GM12878 (cell line): ENCODE measurements at regions not wholly inside any gene's neighbourhood (a gene's known extent, or its start where the extent isn't known, plus 50 kb on each side); places are given as distances from the start of the nearest gene placed in this dataset.

Experiments
- ATAC-seq: fragments of 200-7000 bp; cut with Tn5 transposase; 3 replicates; pipeline ENCODE4 v1.9.1; 2020; ENCODE audit warnings: mild to moderate bottlenecking, moderate library complexity
- BruUV-seq: library from RNA; stranded (reverse); fragments of 400-500 nt; replicated peaks from 2 replicates; lab custom pipeline; 2021; lab: Mats Ljungman, UMichigan
- CTCF ChIA-PET: fragments of 300-600 bp; sonication (Branson Sonifier 250); formaldehyde crosslinking; extraction: SDS; loops from one replicate; lab custom pipeline; 2021; ENCODE audit warnings: inconsistent platforms; lab: Yijun Ruan, JAX
- POLR2A ChIA-PET: fragments of 350-600 bp; formaldehyde crosslinking; extraction: SDS; loops from one replicate; lab custom pipeline; 2021; ENCODE audit warnings: inconsistent platforms; lab: Charles Lee
- RAD21 ChIA-PET: fragments of 300-600 bp; sonication (Branson Sonifier 250); formaldehyde crosslinking; loops from one replicate; lab custom pipeline; 2023; ENCODE audit warnings: antibody characterized with exemption; ENCODE audit not compliant: unreplicated experiment; lab: Charles Lee
- SMC1A ChIA-PET: fragments of 300-600 bp; sonication (Branson Sonifier 250); formaldehyde crosslinking; loops from one replicate; lab custom pipeline; 2023; ENCODE audit not compliant: unreplicated experiment, uncharacterized antibody; lab: Charles Lee
- DNase-seq: peaks from one replicate; pipeline ENCODE4 v3.0.0-alpha.2; 2011; ENCODE audit warnings: low read depth, low spot score
- FAIRE-seq: peaks from 3 replicates; lab custom pipeline; 2011; peaks lifted over from hg19 to GRCh38; lab: Jason Lieb, UNC
- H2AFZ ChIP-seq: 2 replicates; pipeline ENCODE4 v1.6.0; 2011; ENCODE audit warnings: low read depth, low read length, control low read depth; ENCODE audit not compliant: control insufficient read depth
- H3K27ac ChIP-seq: 2 replicates; pipeline ENCODE4 v1.5.1; 2011; ENCODE audit warnings: control low read depth; ENCODE audit not compliant: control insufficient read depth, insufficient read depth
- H3K27me3 ChIP-seq, 2 experiments: replicated peaks in 1 of 2; 2 replicates each; pipeline versions ENCODE4 v1.6.0 to v1.6.1; 2011; ENCODE audit warnings: low read length in 1 of 2; ENCODE audit not compliant: control insufficient read depth in 2 of 2, insufficient read depth in 2 of 2
- H3K36me3 ChIP-seq, 2 experiments: 2 replicates each; pipeline ENCODE4 v1.5.1; 2011; ENCODE audit warnings: low read length in 1 of 2; ENCODE audit not compliant: control insufficient read depth in 2 of 2, insufficient read depth in 2 of 2
- H3K4me1 ChIP-seq: 2 replicates; pipeline ENCODE4 v1.6.1; 2011; ENCODE audit warnings: mild to moderate bottlenecking, low read length, moderate library complexity, mixed read lengths; ENCODE audit not compliant: control insufficient read depth, insufficient read depth
- H3K4me2 ChIP-seq: 2 replicates; pipeline ENCODE4 v1.6.0; 2011; ENCODE audit warnings: control low read depth; ENCODE audit not compliant: control insufficient read depth, insufficient read depth
- H3K4me3 ChIP-seq: fragments of 200-600 bp; sonication (generic); 2 replicates; pipeline ENCODE4 v1.5.1; 2016
- H3K79me2 ChIP-seq: 2 replicates; pipeline ENCODE4 v1.6.0; 2011; ENCODE audit warnings: low read length; ENCODE audit not compliant: control insufficient read depth, insufficient read depth
- H3K9ac ChIP-seq: 2 replicates; pipeline ENCODE4 v1.8.0; 2011; ENCODE audit warnings: low read length, control low read depth, mixed read lengths; ENCODE audit not compliant: control insufficient read depth, insufficient read depth
- H3K9me3 ChIP-seq: replicated peaks from 3 replicates; pipeline ENCODE4 v1.5.1; 2011; ENCODE audit warnings: mild to moderate bottlenecking, low read length; ENCODE audit not compliant: control insufficient read depth, insufficient read depth
- H4K20me1 ChIP-seq: 2 replicates; pipeline ENCODE4 v1.6.0; 2011; ENCODE audit not compliant: control insufficient read depth, insufficient read depth
- ATF2 ChIP-seq: IDR thresholded peaks from 2 replicates; pipeline ENCODE4 v1.6.1; 2012; ENCODE audit warnings: low read length, inconsistent platforms
- CBFB ChIP-seq: IDR thresholded peaks from 2 replicates; pipeline ENCODE4 v1.6.1; 2016; ENCODE audit warnings: antibody characterized with exemption, low read depth
- CREB1 ChIP-seq: IDR thresholded peaks from 2 replicates; pipeline ENCODE4 v1.6.1; 2012; ENCODE audit warnings: low read depth, mild to moderate bottlenecking, inconsistent platforms
- FOXK2 ChIP-seq: fragments of 450-650 bp; IDR thresholded peaks from 2 replicates; pipeline ENCODE4 v1.6.1; 2017; ENCODE audit warnings: mild to moderate bottlenecking, moderate library complexity
- IKZF1 ChIP-seq: fragments of 450-650 bp; conservative IDR thresholded peaks from 2 replicates; pipeline ENCODE4 v1.6.1; 2017; ENCODE audit warnings: antibody characterized with exemption, mild to moderate bottlenecking
- PKNOX1 ChIP-seq: fragments of 450-650 bp; IDR thresholded peaks from 2 replicates; pipeline ENCODE4 v1.6.1; 2016; ENCODE audit warnings: mild to moderate bottlenecking
- POLR2AphosphoS2 ChIP-seq: IDR thresholded peaks from 2 replicates; pipeline ENCODE4 v1.6.1; 2011; ENCODE audit warnings: low read depth, mild to moderate bottlenecking, low read length, improper control_type of control experiment, moderate library complexity
- RBBP5 ChIP-seq: fragments of 200-600 bp; sonication (generic); conservative IDR thresholded peaks from 2 replicates; pipeline ENCODE4 v1.6.1; 2016
- SIX5 ChIP-seq: IDR thresholded peaks from 2 replicates; pipeline ENCODE4 v1.6.1; 2011; ENCODE audit warnings: mild to moderate bottlenecking, low read depth, low read length, moderate library complexity; ENCODE audit not compliant: severe bottlenecking
- SMARCA5 ChIP-seq: fragments of 450-650 bp; IDR thresholded peaks from 2 replicates; pipeline ENCODE4 v1.6.1; 2017; ENCODE audit warnings: mild to moderate bottlenecking
- SP1 ChIP-seq: IDR thresholded peaks from one replicate; pipeline ENCODE4 v1.6.1; 2011; ENCODE audit warnings: low read depth, low read length
- ZNF592 ChIP-seq: fragments of 450-650 bp; IDR thresholded peaks from 2 replicates; pipeline ENCODE4 v1.6.1; 2017; ENCODE audit warnings: mild to moderate bottlenecking, moderate library complexity
- WGBS: methylation state at CpG from one replicate; pipeline ENCODE4 v1.1.6; 2016; ENCODE audit warnings: low lambda C conversion rate; ENCODE audit not compliant: insufficient replicate concordance, insufficient coverage; ENCODE audit errors: missing lambda C conversion rate; 5-methylcytosine and 5-hydroxymethylcytosine counted together
- in situ Hi-C: fragments of 300-500 bp; cut with MboI; formaldehyde crosslinking; loops from 9 replicates; pipeline ENCODE4 v1.14.3; 2018; ENCODE audit warnings: mixed read lengths
- intact Hi-C: fragments of 100-400 bp; cut with micrococcal nuclease; formaldehyde crosslinking; loops from one replicate; pipeline ENCODE4 v1.14.2; 2022; ENCODE audit not compliant: unreplicated experiment
- TF ChIP-seq, protein P1 (sequence below): IDR thresholded peaks from 2 replicates; pipeline ENCODE4 v1.6.1; 2011; ENCODE audit warnings: low read depth, low read length, improper control_type of control experiment, borderline replicate concordance
- TF ChIP-seq, protein P2 (sequence below): fragments of 450-650 bp; formaldehyde crosslinking; IDR thresholded peaks from 2 replicates; pipeline ENCODE4 v1.4.0; 2020; ENCODE audit warnings: mild to moderate bottlenecking, moderate library complexity

GRCh38 chr13:27852491-27852890 is 60.2 kb downstream of the GSX1 start:
- FAIRE-seq (no peak), DNase-seq (no peak), ATAC-seq (no peak)
- Histone ChIP-seq H4K20me1 (no peaks in the 10 kb centered on the region), H3K9me3 (no peaks in the 10 kb centered on the region), H3K9ac (no peak overlapping the region), H3K36me3 (no peaks in the 10 kb centered on the region), H2AFZ (no peak overlapping the region), H3K27me3 (peaks cover 0 to 6% of the 10 kb centered on the region in 2 experiments; a peak in 3 of 4 replicates), H3K4me2 (no peak overlapping the region), H3K4me1 (no peaks in the 10 kb centered on the region), H3K27ac (no peak overlapping the region), H3K4me3 (no peak overlapping the region), H3K79me2 (no peaks in the 10 kb centered on the region)
- ChIA-PET CTCF (interaction anchor here (0.5 to 3.1 kb wide), 2 partner anchors 22 to 176 kb away, joined by 4 to 12 read pairs; no protein-coding TSS in a partner anchor), SMC1A (interaction anchor here (0.5 kb wide), 1 partner anchor 22 kb away, joined by 3 read pairs; no protein-coding TSS in a partner anchor), RAD21 (interaction anchor here (1.3 kb wide), 1 partner anchor 101 kb away, joined by 5 read pairs; no protein-coding TSS in a partner anchor), POLR2A (no interaction called here)
- 13% methylated on average over 5 of the region's 5 CpGs for WGBS
- in situ Hi-C loops (no loop called here), intact Hi-C loops (no loop called here)
- no TSS peak for BruUV-seq
- TF ChIP-seq SP1 (no peak), SIX5 (no peak), RBBP5 (no peak), ATF2 (no peak), CBFB (no peak), POLR2AphosphoS2 (no peak), PKNOX1 (no peak), SMARCA5 (no peak), IKZF1 (no peak), ZNF592 (no peak), CREB1 (no peak), FOXK2 (no peak)
- TF ChIP-seq, protein P1, sequence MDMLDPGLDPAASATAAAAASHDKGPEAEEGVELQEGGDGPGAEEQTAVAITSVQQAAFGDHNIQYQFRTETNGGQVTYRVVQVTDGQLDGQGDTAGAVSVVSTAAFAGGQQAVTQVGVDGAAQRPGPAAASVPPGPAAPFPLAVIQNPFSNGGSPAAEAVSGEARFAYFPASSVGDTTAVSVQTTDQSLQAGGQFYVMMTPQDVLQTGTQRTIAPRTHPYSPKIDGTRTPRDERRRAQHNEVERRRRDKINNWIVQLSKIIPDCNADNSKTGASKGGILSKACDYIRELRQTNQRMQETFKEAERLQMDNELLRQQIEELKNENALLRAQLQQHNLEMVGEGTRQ: no peak
- TF ChIP-seq, protein P2, sequence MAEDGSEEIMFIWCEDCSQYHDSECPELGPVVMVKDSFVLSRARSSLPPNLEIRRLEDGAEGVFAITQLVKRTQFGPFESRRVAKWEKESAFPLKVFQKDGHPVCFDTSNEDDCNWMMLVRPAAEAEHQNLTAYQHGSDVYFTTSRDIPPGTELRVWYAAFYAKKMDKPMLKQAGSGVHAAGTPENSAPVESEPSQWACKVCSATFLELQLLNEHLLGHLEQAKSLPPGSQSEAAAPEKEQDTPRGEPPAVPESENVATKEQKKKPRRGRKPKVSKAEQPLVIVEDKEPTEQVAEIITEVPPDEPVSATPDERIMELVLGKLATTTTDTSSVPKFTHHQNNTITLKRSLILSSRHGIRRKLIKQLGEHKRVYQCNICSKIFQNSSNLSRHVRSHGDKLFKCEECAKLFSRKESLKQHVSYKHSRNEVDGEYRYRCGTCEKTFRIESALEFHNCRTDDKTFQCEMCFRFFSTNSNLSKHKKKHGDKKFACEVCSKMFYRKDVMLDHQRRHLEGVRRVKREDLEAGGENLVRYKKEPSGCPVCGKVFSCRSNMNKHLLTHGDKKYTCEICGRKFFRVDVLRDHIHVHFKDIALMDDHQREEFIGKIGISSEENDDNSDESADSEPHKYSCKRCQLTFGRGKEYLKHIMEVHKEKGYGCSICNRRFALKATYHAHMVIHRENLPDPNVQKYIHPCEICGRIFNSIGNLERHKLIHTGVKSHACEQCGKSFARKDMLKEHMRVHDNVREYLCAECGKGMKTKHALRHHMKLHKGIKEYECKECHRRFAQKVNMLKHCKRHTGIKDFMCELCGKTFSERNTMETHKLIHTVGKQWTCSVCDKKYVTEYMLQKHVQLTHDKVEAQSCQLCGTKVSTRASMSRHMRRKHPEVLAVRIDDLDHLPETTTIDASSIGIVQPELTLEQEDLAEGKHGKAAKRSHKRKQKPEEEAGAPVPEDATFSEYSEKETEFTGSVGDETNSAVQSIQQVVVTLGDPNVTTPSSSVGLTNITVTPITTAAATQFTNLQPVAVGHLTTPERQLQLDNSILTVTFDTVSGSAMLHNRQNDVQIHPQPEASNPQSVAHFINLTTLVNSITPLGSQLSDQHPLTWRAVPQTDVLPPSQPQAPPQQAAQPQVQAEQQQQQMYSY (CRISPR knock-in tag): no peak
